GM23248 (cell line): ENCODE measurements at regions not wholly inside any gene's neighbourhood (a gene's known extent, or its start where the extent isn't known, plus 50 kb on each side); places are given as distances from the start of the nearest gene placed in this dataset.

Experiments used
- EZH2 ChIP-seq: fragments of 200-600 bp; sonication (generic); IDR thresholded peaks from 2 replicates; pipeline ENCODE4 v1.6.1; 2018; ENCODE audit warnings: antibody characterized with exemption, mild to moderate bottlenecking; ENCODE audit not compliant: insufficient read depth, poor library complexity, severe bottlenecking
- EZH2phosphoT487 ChIP-seq: fragments of 200-600 bp; sonication (generic); IDR thresholded peaks from 2 replicates; pipeline ENCODE4 v1.6.1; 2018; ENCODE audit warnings: antibody characterized with exemption, moderate library complexity, mild to moderate bottlenecking, low read depth; ENCODE audit not compliant: insufficient read depth

DNA sequence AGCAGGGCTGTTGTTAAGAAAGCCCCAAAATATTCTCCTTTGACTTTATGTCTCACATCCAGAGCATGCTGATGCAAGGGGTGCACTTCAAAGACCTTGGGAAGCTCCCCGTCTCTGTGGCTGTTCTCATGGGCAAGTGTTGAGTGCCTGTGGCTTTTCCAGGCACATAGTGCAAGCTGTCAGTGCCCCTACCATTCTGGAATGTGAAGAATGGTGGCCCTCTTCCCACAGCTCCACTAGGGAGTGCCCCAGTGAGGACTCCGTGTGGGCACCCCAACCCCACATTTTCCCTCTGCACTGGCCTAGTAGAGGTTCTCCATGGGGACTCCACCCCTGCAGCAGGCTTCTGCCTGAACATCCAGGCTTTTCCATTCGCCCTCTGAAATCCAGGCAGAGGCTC, 673.7 kb downstream of the HTR1B start:
- TF ChIP-seq EZH2 (no peak), EZH2phosphoT487 (no peak)
